KBM-7 (cell line): ENCODE measurements at regions not wholly inside any gene's neighbourhood (a gene's known extent, or its start where the extent isn't known, plus 50 kb on each side); places are given as distances from the start of the nearest gene placed in this dataset.

Source experiments
- DNase-seq: peaks from one replicate; pipeline ENCODE4 v3.0.0-alpha.2; 2015
- in situ Hi-C: fragments of 300-500 bp; cut with MboI; formaldehyde crosslinking; loops from 2 replicates; pipeline ENCODE4 v1.14.3; 2020; ENCODE audit warnings: low sequenced_read_pairs, low pct_unique_long_range_greater_than_20kb, mixed read lengths

DNA sequence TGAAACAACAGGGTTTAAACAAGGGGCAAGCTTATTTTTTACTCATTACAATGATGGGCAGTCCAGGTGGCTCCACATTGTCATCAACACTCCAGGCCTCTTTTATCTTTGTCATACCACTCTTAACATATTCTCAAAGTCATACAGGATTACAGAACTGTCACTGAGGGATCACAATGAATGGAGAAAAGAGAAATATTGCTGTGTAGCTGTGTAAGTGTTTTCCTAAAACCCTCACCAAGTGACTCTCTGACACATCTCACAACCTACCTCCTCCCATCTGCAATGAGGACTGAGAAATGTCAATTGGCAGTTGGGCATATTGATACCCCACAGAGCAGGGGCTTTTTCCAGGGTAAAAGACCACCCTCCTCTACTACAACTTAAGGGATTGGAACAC lies 562.1 kb downstream of the TBC1D4 start:
- DNase-seq = no peak
- in situ Hi-C loops = no loop called here

DNA sequence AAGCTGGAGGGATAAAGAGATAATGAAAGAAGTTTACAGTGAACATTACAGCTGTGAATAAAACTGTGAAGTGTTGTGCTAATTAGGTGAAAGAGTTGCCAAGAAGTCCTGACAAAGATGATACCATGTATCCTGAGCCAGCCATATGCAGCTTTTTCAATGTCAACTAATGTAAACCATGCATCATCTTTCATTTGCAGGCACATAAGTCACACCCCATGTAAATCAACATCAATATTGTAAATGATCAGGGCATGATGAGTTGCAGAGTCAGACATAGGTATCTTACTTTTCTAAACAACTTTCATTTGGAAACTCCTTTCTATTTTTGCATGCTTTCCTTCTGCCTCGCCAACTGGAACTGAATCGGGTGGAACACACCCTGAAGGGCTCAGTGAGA lies 569.1 kb downstream of the TBC1D4 start:
- in situ Hi-C loops = no loop called here
- DNase-seq = no peak

DNA sequence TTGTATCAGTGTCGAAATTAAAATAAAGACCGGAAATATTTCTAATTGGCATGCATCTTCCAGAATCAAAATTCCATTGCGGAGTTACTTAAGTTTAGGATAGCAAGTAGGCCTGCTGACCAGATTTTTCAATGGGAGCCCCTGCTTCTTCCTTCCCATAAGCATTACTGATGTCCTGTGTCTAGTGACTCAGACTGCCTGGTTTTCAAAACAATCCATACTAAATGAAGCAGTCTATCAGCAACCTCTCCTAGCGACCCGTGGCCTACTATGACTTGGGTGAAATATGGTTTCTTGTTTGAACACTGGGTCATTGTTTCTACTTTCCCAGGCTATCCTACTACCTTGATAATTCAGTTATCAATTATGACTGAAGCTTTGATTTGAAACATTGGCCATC lies 571.6 kb downstream of the TBC1D4 start:
- no peak for DNase-seq
- in situ Hi-C loops = no loop called here

DNA sequence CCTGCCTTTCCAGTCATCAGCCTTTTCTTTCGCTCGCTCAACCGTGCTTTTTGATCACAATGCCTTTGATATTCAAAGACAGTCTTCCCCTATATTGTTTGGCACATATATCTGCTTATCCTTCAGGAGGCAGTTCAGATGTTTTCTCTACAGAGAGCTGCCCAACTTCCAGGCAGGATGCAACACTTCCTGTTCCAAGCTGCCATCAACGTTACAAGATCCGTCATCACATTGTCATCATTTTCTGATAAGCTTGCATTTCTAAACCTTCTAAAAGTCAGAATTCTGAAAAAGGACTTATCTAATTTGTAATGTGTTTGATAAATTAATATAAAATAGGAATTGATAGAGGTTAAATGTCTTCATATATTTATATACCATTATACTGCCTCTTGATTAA lies 574.2 kb downstream of the TBC1D4 start:
- in situ Hi-C loops = no loop called here
- DNase-seq = no peak

DNA sequence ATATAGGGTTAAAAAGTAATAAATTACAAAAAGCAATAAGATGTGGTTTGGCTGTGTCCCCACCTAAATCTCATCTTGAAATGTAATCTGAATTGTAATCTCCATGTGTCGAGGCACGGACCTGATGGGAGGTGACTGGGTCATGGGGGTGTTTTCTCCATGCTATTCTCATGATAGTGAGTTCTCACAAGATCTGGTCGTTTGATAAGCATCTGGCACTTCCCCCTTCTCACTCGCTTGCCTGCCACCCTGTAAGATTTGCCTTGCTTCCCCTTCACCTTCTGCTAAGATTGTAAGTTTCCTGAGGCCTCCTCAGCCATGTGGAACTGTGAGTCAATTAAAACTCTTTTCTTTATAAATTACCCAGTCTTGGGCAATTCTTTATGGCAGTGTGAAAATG lies 577.4 kb downstream of the TBC1D4 start:
- peak; percentile 65 for DNase-seq

DNA sequence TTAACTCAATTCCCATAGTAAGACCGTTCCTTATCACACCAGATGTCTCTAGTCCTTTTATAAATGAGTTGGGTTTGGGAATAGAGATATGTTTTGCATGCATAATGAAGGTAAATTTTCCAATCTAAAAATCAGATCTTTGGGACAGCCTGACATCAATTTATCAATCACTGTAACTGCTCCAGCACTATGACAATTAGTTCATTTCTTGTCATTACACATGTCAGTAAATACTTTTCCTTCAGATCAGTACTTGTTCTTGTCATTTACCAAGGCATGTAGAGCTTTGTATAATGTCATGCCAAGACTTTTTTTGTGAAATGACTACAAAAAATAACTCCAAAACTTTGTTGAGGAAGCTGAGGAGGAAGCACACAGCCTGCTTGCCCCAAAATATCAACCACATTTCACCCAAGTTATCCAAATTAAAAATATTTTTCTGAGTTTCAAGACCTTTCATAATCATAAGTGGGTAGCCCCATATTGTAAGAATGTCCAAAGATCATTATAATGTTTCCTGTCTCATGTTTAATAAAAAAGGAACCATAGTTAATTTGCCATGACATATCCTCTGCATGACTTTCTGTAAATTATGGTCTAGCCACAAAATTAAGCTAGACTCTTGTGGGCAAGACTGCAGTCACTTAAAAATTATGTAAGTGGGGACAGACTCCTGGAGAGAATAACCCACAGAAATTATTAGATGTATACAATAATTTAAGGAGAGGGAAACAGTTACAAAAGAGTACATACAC lies 586.8 kb downstream of the TBC1D4 start:
- in situ Hi-C loops = no loop called here
- no peak for DNase-seq

More for the DNA sequence above, 577.4 kb downstream of the TBC1D4 start:
- in situ Hi-C loops = no loop called here

DNA sequence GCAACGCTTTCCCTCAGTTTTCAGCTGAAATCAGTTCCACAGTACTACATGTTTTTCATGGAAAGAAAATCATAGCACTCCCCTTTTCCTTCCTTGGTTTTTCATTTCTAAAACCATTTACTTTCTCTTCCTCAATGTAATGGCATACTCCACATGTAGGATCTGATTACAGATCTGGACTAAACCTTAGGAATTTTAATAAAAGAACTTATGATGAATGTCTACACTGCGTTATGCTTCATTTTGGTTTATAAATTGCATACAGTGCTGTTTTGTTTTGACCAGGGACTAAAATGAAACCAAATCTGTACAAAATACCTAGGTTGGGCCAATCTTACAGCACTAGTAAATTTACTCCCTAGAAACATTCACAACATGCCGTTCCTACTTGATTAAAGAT lies 589.9 kb downstream of the TBC1D4 start:
- in situ Hi-C loops = no loop called here
- no peak for DNase-seq

DNA sequence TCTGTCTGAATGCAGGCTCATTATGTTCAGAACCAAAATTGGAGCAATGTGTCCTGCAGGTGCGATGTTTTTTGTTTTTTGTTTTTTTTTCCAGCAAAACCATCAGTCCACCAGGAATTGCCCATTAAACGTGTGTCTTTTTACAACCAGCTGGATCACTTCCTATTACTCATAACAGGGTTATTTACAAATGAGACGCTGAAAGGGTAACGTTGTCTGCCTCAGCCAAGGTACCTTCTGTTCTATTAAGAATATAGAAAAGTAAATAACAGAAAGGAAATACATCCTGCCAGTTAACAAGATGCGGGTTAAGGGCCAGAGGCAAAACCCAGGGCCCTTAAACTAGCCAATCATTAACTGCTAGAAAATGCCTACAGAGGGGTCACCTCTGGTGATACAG lies 590.4 kb downstream of the TBC1D4 start:
- DNase-seq = no peak
- in situ Hi-C loops = no loop called here

DNA sequence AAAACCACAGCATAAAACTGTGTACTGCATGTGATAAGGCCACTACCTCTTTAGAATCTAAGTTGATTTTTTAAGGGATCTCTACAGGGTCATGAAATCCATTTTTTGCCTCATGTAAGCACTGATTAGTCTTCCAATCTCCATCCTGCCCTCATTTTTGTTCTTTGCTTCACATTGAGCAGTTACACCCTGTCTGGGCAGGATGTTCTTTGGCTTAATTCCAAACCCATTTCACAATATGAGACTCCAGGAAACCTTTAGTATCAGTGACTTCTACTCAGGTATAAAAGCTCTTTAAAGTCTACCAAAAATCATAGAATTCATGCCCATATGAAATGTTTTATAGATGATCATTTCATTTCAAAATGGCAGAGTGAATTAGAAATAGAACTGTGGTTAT lies 592.6 kb downstream of the TBC1D4 start:
- no peak for DNase-seq
- in situ Hi-C loops = no loop called here

DNA sequence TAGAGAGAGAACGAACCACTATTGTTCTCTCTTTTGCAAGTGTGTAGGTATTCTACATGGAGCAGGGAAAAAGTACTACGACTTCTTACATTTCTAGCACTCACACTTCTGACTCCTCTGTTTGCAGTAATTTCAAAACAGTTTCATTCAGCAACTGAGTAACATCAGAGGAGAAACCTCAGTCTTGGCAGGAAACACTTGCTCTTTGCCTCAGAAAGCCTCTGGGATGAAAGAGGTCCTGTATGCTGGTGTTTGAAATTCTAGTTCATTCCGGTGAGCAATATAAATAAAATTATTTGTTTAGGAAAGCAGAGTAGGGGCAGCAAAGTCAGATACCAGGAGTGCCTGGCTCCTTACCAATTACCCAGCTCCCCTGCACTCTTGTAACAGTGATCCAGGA lies 595.5 kb downstream of the TBC1D4 start:
- DNase-seq = no peak
- in situ Hi-C loops = no loop called here

DNA sequence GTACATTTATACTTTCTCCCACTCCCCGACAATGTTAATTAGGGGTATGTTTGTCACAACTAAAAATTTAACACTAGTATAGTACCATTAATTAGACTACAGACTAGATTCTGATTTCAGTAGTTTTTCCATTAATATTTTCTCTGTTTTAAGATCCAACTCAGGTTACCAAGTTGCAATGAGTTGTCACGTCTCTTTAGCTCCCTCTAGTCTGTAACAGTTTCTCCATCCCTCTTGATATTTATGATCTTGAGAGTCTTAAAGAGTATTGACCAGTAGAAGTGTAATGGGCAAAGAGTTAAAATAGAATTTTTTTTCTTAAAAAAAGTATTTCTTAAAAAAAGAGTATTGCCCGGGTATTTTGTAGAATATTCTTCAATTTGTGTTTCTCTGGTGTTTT lies 598.1 kb downstream of the TBC1D4 start:
- in situ Hi-C loops = no loop called here
- DNase-seq = no peak

DNA sequence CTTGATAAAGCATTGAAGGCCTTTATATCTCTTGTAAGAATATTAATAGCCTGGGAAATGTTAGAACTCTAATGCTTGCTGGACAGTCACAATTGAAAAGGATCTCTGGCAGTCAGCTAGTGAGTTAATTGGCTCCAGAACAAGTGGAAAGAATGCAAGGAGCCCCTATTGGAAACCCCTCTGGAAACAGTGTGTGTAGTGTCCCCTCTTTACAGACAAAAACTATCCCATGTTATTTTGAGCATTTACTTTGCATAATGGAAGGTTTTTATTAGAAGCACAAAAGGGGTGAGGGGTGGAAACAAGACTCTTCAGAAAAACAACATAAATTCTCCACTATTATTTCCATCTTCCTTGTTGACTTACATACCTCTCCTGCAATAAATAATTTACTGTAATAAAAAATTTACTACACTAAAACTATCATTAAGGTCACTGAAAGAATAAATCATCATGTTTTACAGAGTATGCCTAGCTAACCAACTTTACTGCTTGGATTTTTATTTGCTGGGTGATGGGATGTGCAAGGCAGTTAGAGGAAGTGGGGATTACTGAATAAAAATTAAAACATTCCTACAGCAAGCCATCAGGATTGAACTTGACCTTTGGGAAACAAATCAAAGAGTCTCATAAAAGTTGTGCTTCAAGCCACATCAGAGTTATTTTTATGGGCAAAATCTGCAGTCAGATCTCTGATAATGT lies 610.4 kb downstream of the TBC1D4 start:
- in situ Hi-C loops = no loop called here
- no peak for DNase-seq

DNA sequence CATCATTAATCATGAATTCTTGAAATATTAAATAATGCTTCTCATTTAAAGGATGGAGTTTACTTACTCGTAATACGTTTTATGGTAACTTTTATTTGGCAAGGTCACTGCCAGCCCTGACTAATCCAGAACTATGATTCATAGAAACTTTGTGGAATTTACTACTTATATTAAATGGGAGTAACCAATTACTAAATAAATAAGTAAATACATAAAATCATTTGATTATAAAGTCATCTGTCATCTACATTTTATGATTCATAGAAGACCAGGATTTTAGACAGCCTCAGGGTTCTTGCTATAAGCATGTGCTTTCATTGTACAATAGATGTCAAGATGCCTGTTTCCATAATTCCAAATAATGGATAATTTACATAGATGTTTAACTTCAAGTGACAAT lies 611.1 kb downstream of the TBC1D4 start:
- in situ Hi-C loops = no loop called here
- DNase-seq = no peak

DNA sequence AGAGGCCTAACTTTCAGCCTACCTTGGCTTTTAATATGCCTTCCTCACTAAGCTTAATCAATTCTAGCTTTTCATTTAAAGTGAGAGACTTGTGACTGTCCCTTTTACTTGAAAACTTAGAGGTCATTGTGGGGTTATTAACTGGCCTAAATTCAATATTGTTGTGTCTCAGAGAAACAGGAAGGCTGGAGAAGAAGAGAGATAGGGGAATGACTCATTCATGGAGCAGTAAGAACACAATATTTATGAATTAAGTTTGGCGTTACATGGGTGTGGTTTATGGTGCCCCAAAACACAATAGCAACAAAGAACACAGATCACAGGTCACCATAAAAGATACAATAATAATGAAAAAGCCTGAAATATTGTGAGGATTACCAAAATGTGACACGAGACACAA lies 612.1 kb downstream of the TBC1D4 start:
- no peak for DNase-seq

DNA sequence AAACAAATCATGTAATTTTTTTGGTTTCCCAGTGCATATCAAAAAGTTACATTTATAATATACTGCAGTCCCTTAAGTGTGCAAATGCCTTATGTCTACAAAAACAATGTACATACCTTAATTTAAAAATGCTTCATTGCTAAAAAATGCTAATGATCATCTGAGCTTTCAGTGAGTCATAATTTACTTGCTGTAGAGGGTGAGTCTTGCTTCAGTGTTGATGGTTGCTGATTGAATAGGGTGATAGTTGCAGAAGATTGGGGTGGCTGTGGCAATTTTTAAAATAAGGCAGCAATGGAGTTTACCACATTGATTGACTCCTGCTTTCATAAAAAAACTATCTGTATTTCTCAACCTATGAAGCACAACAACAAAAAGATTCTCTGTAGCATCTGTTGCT lies 613.9 kb downstream of the TBC1D4 start:
- in situ Hi-C loops = no loop called here
- DNase-seq = no peak

More for the DNA sequence above, 612.1 kb downstream of the TBC1D4 start:
- in situ Hi-C loops = no loop called here

DNA sequence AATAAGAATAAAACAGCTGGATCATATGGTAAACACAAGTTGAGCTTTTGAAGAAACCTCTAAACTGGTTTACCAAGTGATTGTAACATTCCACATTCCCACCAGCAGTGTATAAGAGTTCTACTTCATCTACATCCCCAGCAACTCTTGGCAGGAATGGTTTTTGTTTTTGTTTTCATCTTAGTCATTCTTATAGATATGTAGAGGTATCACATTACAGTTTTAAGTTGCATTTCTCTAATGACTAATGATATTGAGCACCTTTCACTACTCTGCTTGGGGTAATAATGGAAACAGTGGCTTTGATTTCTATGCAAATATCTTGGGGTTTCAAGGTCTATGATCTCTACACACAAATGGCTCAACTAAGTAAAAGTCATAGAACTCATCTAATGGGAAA lies 614.5 kb downstream of the TBC1D4 start:
- in situ Hi-C loops = no loop called here
- DNase-seq = no peak

DNA sequence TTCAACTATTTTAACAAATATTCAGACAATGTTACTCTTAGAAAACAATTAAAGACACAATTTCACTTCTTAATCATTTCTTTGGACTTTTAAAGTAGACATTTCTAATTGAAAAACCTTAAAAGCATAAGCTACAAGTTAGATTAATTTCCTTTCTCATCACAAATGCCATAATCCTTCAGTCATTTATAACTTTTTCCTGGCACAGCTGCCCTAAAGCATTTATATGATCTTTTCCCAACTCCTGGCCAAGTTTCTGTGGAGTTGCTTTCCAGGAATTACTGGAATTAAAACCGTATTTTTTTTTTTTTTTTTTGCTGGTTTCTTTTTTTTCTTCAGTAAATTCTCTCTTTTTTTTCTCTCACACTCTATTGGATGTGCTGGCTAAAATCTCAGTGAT lies 615.9 kb downstream of the TBC1D4 start:
- DNase-seq = no peak
- in situ Hi-C loops = no loop called here

DNA sequence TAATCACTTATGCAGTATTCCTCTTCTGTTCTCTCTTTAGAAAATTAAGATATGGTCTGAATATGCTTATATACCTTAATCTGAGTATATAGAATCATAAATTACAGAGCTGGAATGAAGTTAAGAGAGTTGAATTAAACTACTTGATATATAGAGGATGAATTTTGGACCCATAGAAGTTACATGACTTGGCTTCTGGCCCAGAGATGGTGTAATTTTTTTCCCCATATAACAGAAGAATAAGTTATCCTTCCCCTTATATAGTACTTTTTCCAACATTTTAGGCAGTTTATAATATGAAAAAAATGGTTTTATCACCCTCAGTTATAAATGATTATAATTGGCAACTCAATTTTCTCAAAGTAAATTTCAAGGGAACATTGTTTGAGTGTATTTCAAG lies 616.3 kb downstream of the TBC1D4 start:
- no peak for DNase-seq
- in situ Hi-C loops = no loop called here

DNA sequence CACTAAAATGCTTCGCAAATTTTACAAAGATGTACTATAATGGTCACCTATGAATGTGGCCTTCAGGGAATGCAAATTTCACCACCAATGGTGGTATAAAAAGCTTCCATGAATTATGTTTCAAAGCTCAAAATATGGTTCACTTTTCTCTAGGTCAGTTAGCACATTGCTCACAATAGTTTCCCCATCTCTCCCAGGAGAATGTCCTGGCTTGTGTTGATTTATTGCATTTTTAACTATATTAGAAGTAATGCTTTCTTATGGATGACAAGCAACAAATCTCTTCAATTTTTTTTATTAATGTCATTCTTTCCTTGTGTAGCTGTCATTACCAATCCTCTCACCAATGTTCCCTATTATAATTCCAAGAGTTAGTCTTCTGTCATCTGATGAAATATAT lies 621.2 kb downstream of the TBC1D4 start:
- no peak for DNase-seq
- in situ Hi-C loops = no loop called here

DNA sequence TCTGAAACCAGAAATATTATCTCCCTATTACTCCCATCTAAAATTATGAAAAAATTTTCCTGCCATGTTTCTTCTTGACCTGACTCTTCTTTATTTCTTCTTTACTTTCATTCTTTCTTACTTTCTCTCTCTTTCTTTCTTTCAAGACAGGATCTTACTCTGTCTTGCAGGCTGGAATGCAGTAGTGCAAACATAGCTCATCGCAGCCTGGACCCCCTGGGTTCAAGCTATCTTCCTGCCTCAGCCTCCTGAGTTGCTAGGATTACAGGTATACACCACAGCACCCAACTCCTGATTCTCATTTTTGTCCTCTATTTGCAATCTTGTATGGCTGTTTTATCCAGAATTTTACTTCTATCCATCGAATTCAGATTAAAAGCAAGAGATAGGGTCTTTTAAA lies 631.1 kb downstream of the TBC1D4 start:
- in situ Hi-C loops = no loop called here
- no peak for DNase-seq

DNA sequence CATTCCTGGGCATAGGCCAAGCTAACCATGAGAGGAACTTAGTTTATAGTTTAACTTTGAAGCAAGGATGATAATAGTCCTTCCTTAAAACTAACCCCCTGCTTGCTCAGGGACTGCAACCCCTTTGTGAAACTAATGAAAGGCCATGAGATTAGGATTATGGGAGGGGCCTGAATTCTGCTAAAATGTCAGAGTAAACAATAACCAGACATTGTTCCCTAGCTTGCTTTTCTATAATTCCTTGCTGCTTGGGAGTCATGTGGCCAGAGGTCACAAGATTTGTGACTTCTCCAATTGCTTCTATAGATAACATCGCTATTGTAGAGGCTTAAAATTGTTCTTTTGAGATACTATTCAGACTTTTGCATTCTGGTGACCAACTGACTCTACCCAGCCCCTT lies 634.0 kb downstream of the TBC1D4 start:
- in situ Hi-C loops = no loop called here
- DNase-seq = no peak
